Immature natural killer cell (primary cell): ENCODE measurements at regions not wholly inside any gene's neighbourhood (a gene's known extent, or its start where the extent isn't known, plus 50 kb on each side); places are given as distances from the start of the nearest gene placed in this dataset.

Experiments
- DNase-seq, 3 donors: peaks; one replicate each; pipeline ENCODE4 v3.0.0; 2022; ENCODE audit warnings: mixed read lengths in 1 of 3
- H3K27ac Mint-ChIP-seq, 6 donors: one replicate each; pipeline ENCODE4 v1.8.0; 2020; ENCODE audit warnings: mixed read lengths in 6 of 6, mild to moderate bottlenecking in 5 of 6, inconsistent platforms in 4 of 6, moderate library complexity in 3 of 6
- H3K27me3 Mint-ChIP-seq, 3 donors: one replicate each; pipeline ENCODE4 v1.8.0; 2020 to 2021; ENCODE audit warnings: low read depth in 3 of 3, mild to moderate bottlenecking in 3 of 3, mixed read lengths in 3 of 3, moderate library complexity in 3 of 3, inconsistent platforms in 1 of 3
- H3K36me3 Mint-ChIP-seq, 3 donors: one replicate each; pipeline ENCODE4 v1.8.0; 2020; ENCODE audit warnings: mixed read lengths in 3 of 3, inconsistent platforms in 2 of 3, mild to moderate bottlenecking in 2 of 3
- H3K4me1 Mint-ChIP-seq, 2 donors: one replicate each; pipeline ENCODE4 v1.8.0; 2020; ENCODE audit warnings: inconsistent platforms in 2 of 2, mild to moderate bottlenecking in 2 of 2, mixed read lengths in 2 of 2, moderate library complexity in 1 of 2
- H3K4me3 Mint-ChIP-seq, 5 donors: one replicate each; pipeline ENCODE4 v1.8.0; 2020; ENCODE audit warnings: mild to moderate bottlenecking in 5 of 5, mixed read lengths in 5 of 5, inconsistent platforms in 3 of 5, moderate library complexity in 3 of 5
- H3K9me3 Mint-ChIP-seq, 6 donors: one replicate each; pipeline ENCODE4 v1.8.0; 2020; ENCODE audit warnings: mild to moderate bottlenecking in 6 of 6, mixed read lengths in 6 of 6, inconsistent platforms in 4 of 6, moderate library complexity in 3 of 6

GRCh38 chr10:91707236-91707635, 74.4 kb upstream of the PPP1R3C start:
- H3K36me3 Mint-ChIP-seq: no peaks in the 10 kb centered on the region
- DNase-seq: no peak
- no peaks in the 10 kb centered on the region for H3K4me1 Mint-ChIP-seq
- peaks cover 0 to 2% (median 0%) of the 10 kb centered on the region in 3 donors for H3K27me3 Mint-ChIP-seq
- no peak overlapping the region for H3K27ac Mint-ChIP-seq
- H3K9me3 Mint-ChIP-seq: peaks cover 0 to 1% (median 0%) of the 10 kb centered on the region in 6 donors
- H3K4me3 Mint-ChIP-seq: no peak overlapping the region

GRCh38 chr10:91705948-91706670, 73.2 kb upstream of the PPP1R3C start:
- peaks cover 0 to 1% (median 0%) of the 10 kb centered on the region in 6 donors for H3K9me3 Mint-ChIP-seq
- no peaks in the 10 kb centered on the region for H3K4me1 Mint-ChIP-seq
- no peak for DNase-seq
- H3K27ac Mint-ChIP-seq: no peak overlapping the region
- no peaks in the 10 kb centered on the region for H3K36me3 Mint-ChIP-seq
- H3K27me3 Mint-ChIP-seq: peaks cover 0 to 3% (median 0%) of the 10 kb centered on the region in 3 donors
- no peak overlapping the region for H3K4me3 Mint-ChIP-seq

- Mint-ChIP-seq H3K27me3 (peaks cover 0 to 4% (median 3%) of the 10 kb centered on the region in 3 donors), H3K27ac (no peak overlapping the region), H3K4me3 (no peak overlapping the region), H3K9me3 (peaks cover 0 to 1% (median 0%) of the 10 kb centered on the region in 6 donors), H3K4me1 (no peaks in the 10 kb centered on the region), H3K36me3 (no peaks in the 10 kb centered on the region)
- DNase-seq: no peak
These were observed 69.7 kb upstream of the PPP1R3C start for GRCh38 chr10:91702620-91703019.

- Mint-ChIP-seq H3K4me3 (no peak overlapping the region), H3K9me3 (peaks cover 0 to 1% (median 0%) of the 10 kb centered on the region in 6 donors), H3K4me1 (no peaks in the 10 kb centered on the region), H3K27ac (no peak overlapping the region), H3K36me3 (no peaks in the 10 kb centered on the region), H3K27me3 (peaks cover 0 to 4% (median 3%) of the 10 kb centered on the region in 3 donors)
- no peak for DNase-seq
These were observed 68.0 kb upstream of the PPP1R3C start for GRCh38 chr10:91700788-91701444.

- Mint-ChIP-seq H3K4me3 (no peak overlapping the region), H3K36me3 (no peaks in the 10 kb centered on the region), H3K27ac (no peak overlapping the region), H3K4me1 (no peaks in the 10 kb centered on the region), H3K9me3 (peaks cover 0 to 1% (median 0%) of the 10 kb centered on the region in 6 donors), H3K27me3 (peaks cover 0 to 4% (median 3%) of the 10 kb centered on the region in 3 donors)
- no peak for DNase-seq
These were observed 67.4 kb upstream of the PPP1R3C start for GRCh38 chr10:91700273-91700672.

- Mint-ChIP-seq H3K4me1 (no peaks in the 10 kb centered on the region), H3K27me3 (peaks cover 0 to 4% (median 3%) of the 10 kb centered on the region in 3 donors), H3K27ac (no peak overlapping the region), H3K4me3 (no peak overlapping the region), H3K36me3 (no peaks in the 10 kb centered on the region), H3K9me3 (peaks cover 0 to 1% (median 0%) of the 10 kb centered on the region in 6 donors)
- no peak for DNase-seq
These were observed 65.4 kb upstream of the PPP1R3C start for GRCh38 chr10:91698258-91698657.

- Mint-ChIP-seq H3K9me3 (no peaks in the 10 kb centered on the region), H3K27ac (no peak overlapping the region), H3K4me1 (no peaks in the 10 kb centered on the region)
These were observed 61.4 kb upstream of the PPP1R3C start for GRCh38 chr10:91694170-91694794.

GRCh38 chr10:91691981-91692380, 59.1 kb upstream of the PPP1R3C start:
- no peak overlapping the region for H3K27ac Mint-ChIP-seq
- H3K27me3 Mint-ChIP-seq: peaks cover 0 to 3% (median 1%) of the 10 kb centered on the region in 3 donors
- H3K4me3 Mint-ChIP-seq: no peak overlapping the region
- no peaks in the 10 kb centered on the region for H3K36me3 Mint-ChIP-seq
- H3K9me3 Mint-ChIP-seq: no peaks in the 10 kb centered on the region
- no peak for DNase-seq
- no peaks in the 10 kb centered on the region for H3K4me1 Mint-ChIP-seq

More at GRCh38 chr10:91694170-91694794, 61.4 kb upstream of the PPP1R3C start:
- Mint-ChIP-seq H3K27me3 (peaks cover 0 to 3% (median 1%) of the 10 kb centered on the region in 3 donors), H3K4me3 (no peak overlapping the region), H3K36me3 (no peaks in the 10 kb centered on the region)
- peak in 1 of 3 donors; percentile 2 for DNase-seq

GRCh38 chr10:91690996-91691676, 58.3 kb upstream of the PPP1R3C start:
- H3K27me3 Mint-ChIP-seq: peaks cover 1 to 3% (median 2%) of the 10 kb centered on the region in 3 donors
- no peak overlapping the region for H3K27ac Mint-ChIP-seq
- no peaks in the 10 kb centered on the region for H3K36me3 Mint-ChIP-seq
- no peaks in the 10 kb centered on the region for H3K9me3 Mint-ChIP-seq
- H3K4me3 Mint-ChIP-seq: no peak overlapping the region
- DNase-seq: no peak
- H3K4me1 Mint-ChIP-seq: no peaks in the 10 kb centered on the region

GRCh38 chr10:91690412-91690811, 57.5 kb upstream of the PPP1R3C start:
- DNase-seq: no peak
- Mint-ChIP-seq H3K9me3 (no peaks in the 10 kb centered on the region), H3K27ac (no peak overlapping the region), H3K27me3 (peaks cover 1 to 3% (median 2%) of the 10 kb centered on the region in 3 donors), H3K36me3 (no peaks in the 10 kb centered on the region), H3K4me3 (no peak overlapping the region), H3K4me1 (no peaks in the 10 kb centered on the region)

GRCh38 chr10:91689731-91690168, 56.9 kb upstream of the PPP1R3C start:
- Mint-ChIP-seq H3K9me3 (no peaks in the 10 kb centered on the region), H3K27ac (no peak overlapping the region), H3K27me3 (peaks cover 1 to 3% (median 2%) of the 10 kb centered on the region in 3 donors), H3K36me3 (no peaks in the 10 kb centered on the region), H3K4me1 (no peaks in the 10 kb centered on the region), H3K4me3 (no peak overlapping the region)
- no peak for DNase-seq

- Mint-ChIP-seq H3K9me3 (no peaks in the 10 kb centered on the region), H3K4me1 (no peaks in the 10 kb centered on the region), H3K27ac (no peak overlapping the region), H3K36me3 (no peaks in the 10 kb centered on the region), H3K27me3 (peaks cover 1 to 3% (median 2%) of the 10 kb centered on the region in 3 donors), H3K4me3 (no peak overlapping the region)
- DNase-seq: no peak
These were observed 52.0 kb upstream of the PPP1R3C start for GRCh38 chr10:91684841-91685240.

GRCh38 chr10:91683975-91684374, 51.1 kb upstream of the PPP1R3C start:
- no peak for DNase-seq
- Mint-ChIP-seq H3K4me1 (no peaks in the 10 kb centered on the region), H3K4me3 (no peak overlapping the region), H3K27me3 (peaks cover 0 to 2% (median 1%) of the 10 kb centered on the region in 3 donors), H3K36me3 (no peaks in the 10 kb centered on the region), H3K9me3 (no peaks in the 10 kb centered on the region), H3K27ac (no peak overlapping the region)
